DOHH2 (cell line): ENCODE measurements at regions not wholly inside any gene's neighbourhood (a gene's known extent, or its start where the extent isn't known, plus 50 kb on each side); places are given as distances from the start of the nearest gene placed in this dataset.

Source experiments
- H3F3A ChIP-seq: fragments of 200-600 bp; sonication (generic), shearing (Covaris generic); 2 replicates; pipeline ENCODE4 v1.6.0; 2016; ENCODE audit warnings: antibody characterized with exemption, mild to moderate bottlenecking; ENCODE audit not compliant: control insufficient read depth, insufficient read depth
- H3K27ac ChIP-seq: fragments of 200-600 bp; sonication (generic); 2 replicates; pipeline ENCODE4 v1.5.1; 2014; ENCODE audit warnings: low read depth, mild to moderate bottlenecking, low read length, moderate library complexity
- H3K27me3 ChIP-seq: fragments of 200-600 bp; sonication (generic); 2 replicates; pipeline ENCODE4 v1.6.1; 2014; ENCODE audit warnings: mild to moderate bottlenecking, low read length, mixed read lengths; ENCODE audit not compliant: control insufficient read depth
- H3K36me3 ChIP-seq: fragments of 200-600 bp; sonication (generic); 2 replicates; pipeline ENCODE4 v1.6.1; 2014; ENCODE audit warnings: mild to moderate bottlenecking, low read length, moderate library complexity, mixed read lengths; ENCODE audit not compliant: control insufficient read depth
- H3K4me1 ChIP-seq: fragments of 200-600 bp; sonication (generic); 2 replicates; pipeline ENCODE4 v1.6.1; 2014; ENCODE audit warnings: mild to moderate bottlenecking, low read length, mixed read lengths; ENCODE audit not compliant: control insufficient read depth
- H3K4me2 ChIP-seq: fragments of 200-600 bp; sonication (generic); 2 replicates; pipeline ENCODE4 v1.6.0; 2014; ENCODE audit warnings: mild to moderate bottlenecking, low read length, moderate library complexity
- H3K4me3 ChIP-seq: fragments of 200-600 bp; sonication (generic); 2 replicates; pipeline ENCODE4 v1.5.1; 2014; ENCODE audit warnings: mild to moderate bottlenecking, low read length, mixed read lengths
- H3K79me2 ChIP-seq: fragments of 200-600 bp; sonication (generic); 2 replicates; pipeline ENCODE4 v1.6.1; 2014; ENCODE audit warnings: mild to moderate bottlenecking, low read length, mixed read lengths; ENCODE audit not compliant: control insufficient read depth
- H3K9me2 ChIP-seq: fragments of 200-600 bp; sonication (generic); replicated peaks from 2 replicates; pipeline ENCODE4 v1.6.1; 2014; ENCODE audit warnings: mild to moderate bottlenecking, low read length, mixed read lengths; ENCODE audit not compliant: control insufficient read depth
- H3K9me3 ChIP-seq: fragments of 200-600 bp; sonication (generic); 2 replicates; pipeline ENCODE4 v1.6.1; 2014; ENCODE audit warnings: antibody characterized with exemption, low read length, mixed read lengths; ENCODE audit not compliant: control insufficient read depth, insufficient read depth
- H4K20me1 ChIP-seq: fragments of 200-600 bp; sonication (generic); 2 replicates; pipeline ENCODE4 v1.6.0; 2014; ENCODE audit warnings: low read depth, mild to moderate bottlenecking, antibody characterized with exemption, low read length, moderate library complexity; ENCODE audit not compliant: control insufficient read depth, insufficient read depth
- CTCF ChIP-seq: fragments of 200-600 bp; sonication (generic); IDR thresholded peaks from one replicate; pipeline ENCODE4 v1.5.1; 2014; ENCODE audit warnings: antibody characterized with exemption, mild to moderate bottlenecking, low read depth, low read length; ENCODE audit not compliant: poor library complexity, severe bottlenecking
- EZH2phosphoT487 ChIP-seq: fragments of 200-600 bp; sonication (generic); IDR thresholded peaks from 2 replicates; pipeline ENCODE4 v1.6.1; 2017; ENCODE audit warnings: borderline replicate concordance, mild to moderate bottlenecking, antibody characterized with exemption, low read length, moderate library complexity, mixed read lengths

- H3K27me3 ChIP-seq: no peaks in the 10 kb centered on the region
- no peaks in the 10 kb centered on the region for H3K36me3 ChIP-seq
- no peak overlapping the region for H3K4me2 ChIP-seq
- no peaks in the 10 kb centered on the region for H3K4me1 ChIP-seq
- H3K9me2 ChIP-seq: no peaks in the 10 kb centered on the region
- H3F3A ChIP-seq: no peaks in the 10 kb centered on the region
- no peak overlapping the region for H3K4me3 ChIP-seq
- TF ChIP-seq EZH2phosphoT487: no peak
- TF ChIP-seq CTCF: no peak
- no peaks in the 10 kb centered on the region for H3K79me2 ChIP-seq
- H3K9me3 ChIP-seq: no peaks in the 10 kb centered on the region
- no peak overlapping the region for H3K27ac ChIP-seq
- H4K20me1 ChIP-seq: no peaks in the 10 kb centered on the region
These were observed 206.4 kb upstream of the SPRY2 start for GRCh38 chr13:80547341-80547740.

GRCh38 chr13:80533175-80533574, 192.2 kb upstream of the SPRY2 start:
- no peaks in the 10 kb centered on the region for H3K27me3 ChIP-seq

GRCh38 chr13:80530902-80531301, 190.0 kb upstream of the SPRY2 start:
- H3K9me2 ChIP-seq: no peaks in the 10 kb centered on the region
- no peak overlapping the region for H3K4me3 ChIP-seq
- no peaks in the 10 kb centered on the region for H3K27me3 ChIP-seq
- no peaks in the 10 kb centered on the region for H3K4me1 ChIP-seq
- H3K27ac ChIP-seq: no peak overlapping the region
- H3K4me2 ChIP-seq: no peak overlapping the region
- no peaks in the 10 kb centered on the region for H3F3A ChIP-seq
- H3K9me3 ChIP-seq: no peaks in the 10 kb centered on the region
- TF ChIP-seq CTCF (no peak), EZH2phosphoT487 (no peak)
- no peaks in the 10 kb centered on the region for H4K20me1 ChIP-seq
- H3K79me2 ChIP-seq: no peaks in the 10 kb centered on the region
- H3K36me3 ChIP-seq: no peaks in the 10 kb centered on the region

More at GRCh38 chr13:80533175-80533574, 192.2 kb upstream of the SPRY2 start:
- H4K20me1 ChIP-seq: no peaks in the 10 kb centered on the region
- H3K9me2 ChIP-seq: no peaks in the 10 kb centered on the region
- H3K4me2 ChIP-seq: no peak overlapping the region
- H3K79me2 ChIP-seq: no peaks in the 10 kb centered on the region
- no peaks in the 10 kb centered on the region for H3K36me3 ChIP-seq
- H3F3A ChIP-seq: no peaks in the 10 kb centered on the region
- H3K9me3 ChIP-seq: no peaks in the 10 kb centered on the region
- no peak overlapping the region for H3K4me3 ChIP-seq
- TF ChIP-seq CTCF (no peak), EZH2phosphoT487 (no peak)
- H3K4me1 ChIP-seq: no peaks in the 10 kb centered on the region
- H3K27ac ChIP-seq: no peak overlapping the region

- Histone ChIP-seq H3K36me3 (no peaks in the 10 kb centered on the region), H3K27ac (no peak overlapping the region), H3K4me1 (no peaks in the 10 kb centered on the region), H4K20me1 (no peaks in the 10 kb centered on the region), H3K9me2 (no peaks in the 10 kb centered on the region), H3K4me2 (no peak overlapping the region), H3K9me3 (no peaks in the 10 kb centered on the region), H3K4me3 (no peak overlapping the region), H3F3A (no peaks in the 10 kb centered on the region), H3K27me3 (no peaks in the 10 kb centered on the region), H3K79me2 (no peaks in the 10 kb centered on the region)
- TF ChIP-seq CTCF (no peak), EZH2phosphoT487 (no peak)
These were observed 189.3 kb upstream of the SPRY2 start for GRCh38 chr13:80530191-80530590.
